SU-DHL-6 (cell line): ENCODE measurements at regions not wholly inside any gene's neighbourhood (a gene's known extent, or its start where the extent isn't known, plus 50 kb on each side); places are given as distances from the start of the nearest gene placed in this dataset.

ENCODE experiments used
- EZH2phosphoT487 ChIP-seq: fragments of 200-600 bp; sonication (generic), shearing (Covaris generic); conservative IDR thresholded peaks from 2 replicates; pipeline ENCODE4 v1.6.1; 2018; ENCODE audit warnings: mild to moderate bottlenecking, antibody characterized with exemption, low read length, moderate library complexity, mixed read lengths
- TF ChIP-seq, protein P1 (sequence below): fragments of 200-600 bp; sonication (generic); IDR thresholded peaks from one replicate; pipeline ENCODE4 v1.5.1; 2017; ENCODE audit warnings: antibody characterized with exemption, mild to moderate bottlenecking, low read length, moderate library complexity; ENCODE audit not compliant: insufficient read depth, poor library complexity, severe bottlenecking

- TF ChIP-seq, protein P1, sequence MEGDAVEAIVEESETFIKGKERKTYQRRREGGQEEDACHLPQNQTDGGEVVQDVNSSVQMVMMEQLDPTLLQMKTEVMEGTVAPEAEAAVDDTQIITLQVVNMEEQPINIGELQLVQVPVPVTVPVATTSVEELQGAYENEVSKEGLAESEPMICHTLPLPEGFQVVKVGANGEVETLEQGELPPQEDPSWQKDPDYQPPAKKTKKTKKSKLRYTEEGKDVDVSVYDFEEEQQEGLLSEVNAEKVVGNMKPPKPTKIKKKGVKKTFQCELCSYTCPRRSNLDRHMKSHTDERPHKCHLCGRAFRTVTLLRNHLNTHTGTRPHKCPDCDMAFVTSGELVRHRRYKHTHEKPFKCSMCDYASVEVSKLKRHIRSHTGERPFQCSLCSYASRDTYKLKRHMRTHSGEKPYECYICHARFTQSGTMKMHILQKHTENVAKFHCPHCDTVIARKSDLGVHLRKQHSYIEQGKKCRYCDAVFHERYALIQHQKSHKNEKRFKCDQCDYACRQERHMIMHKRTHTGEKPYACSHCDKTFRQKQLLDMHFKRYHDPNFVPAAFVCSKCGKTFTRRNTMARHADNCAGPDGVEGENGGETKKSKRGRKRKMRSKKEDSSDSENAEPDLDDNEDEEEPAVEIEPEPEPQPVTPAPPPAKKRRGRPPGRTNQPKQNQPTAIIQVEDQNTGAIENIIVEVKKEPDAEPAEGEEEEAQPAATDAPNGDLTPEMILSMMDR: no peak
- no peak for TF ChIP-seq EZH2phosphoT487
Observed at GRCh38 chr9:27717991-27718390, 144.7 kb upstream of the C9orf72 start.
